GM21447 (cell line): ENCODE measurements at regions not wholly inside any gene's neighbourhood (a gene's known extent, or its start where the extent isn't known, plus 50 kb on each side); places are given as distances from the start of the nearest gene placed in this dataset.
"Not testable (repeated sequence)": the region's sequence is repeated elsewhere in the genome, so short reads cannot be mapped to it uniquely, and the experiment has no call there.

Source experiments
- ATAC-seq: cut with Tn5 transposase; IDR thresholded peaks from one replicate; pipeline ENCODE4 v1.9.1; 2021; ENCODE audit not compliant: unreplicated experiment

DNA sequence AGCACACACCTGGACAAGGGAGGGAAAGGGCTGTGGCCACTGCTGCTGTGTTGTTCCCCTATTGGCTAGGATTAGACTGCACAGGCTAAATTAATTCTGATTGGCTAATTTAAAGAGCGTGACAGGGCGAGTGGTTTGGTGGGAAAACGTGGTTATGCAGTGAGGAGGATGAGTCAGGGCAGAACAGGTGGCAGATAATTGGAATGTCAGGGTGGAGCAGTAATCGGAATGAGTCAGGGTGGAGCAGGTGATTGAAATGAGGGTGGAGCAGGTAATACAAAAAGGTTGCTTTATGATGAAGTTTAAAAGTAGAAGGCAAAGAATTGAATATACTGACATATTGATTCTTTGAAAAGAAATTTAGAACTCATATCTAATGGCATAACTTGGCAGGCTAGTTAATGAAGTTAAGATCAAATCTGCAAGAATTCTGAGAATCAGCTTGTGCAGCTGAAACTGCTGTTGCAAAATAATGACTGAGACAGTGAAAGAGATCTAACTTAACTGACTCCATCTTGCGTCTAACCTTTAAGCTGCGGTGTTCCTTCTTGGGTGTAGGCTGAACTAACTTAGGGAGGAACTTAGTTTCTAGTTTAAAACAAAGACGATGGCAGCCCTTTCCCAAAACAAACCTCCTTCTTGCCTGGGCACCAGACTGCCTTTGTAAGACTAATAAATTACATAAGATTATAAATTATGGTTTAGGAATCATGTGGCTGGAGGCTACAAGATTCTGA, 174.3 kb downstream of the UTP18 start:
- ATAC-seq, result no peak

DNA sequence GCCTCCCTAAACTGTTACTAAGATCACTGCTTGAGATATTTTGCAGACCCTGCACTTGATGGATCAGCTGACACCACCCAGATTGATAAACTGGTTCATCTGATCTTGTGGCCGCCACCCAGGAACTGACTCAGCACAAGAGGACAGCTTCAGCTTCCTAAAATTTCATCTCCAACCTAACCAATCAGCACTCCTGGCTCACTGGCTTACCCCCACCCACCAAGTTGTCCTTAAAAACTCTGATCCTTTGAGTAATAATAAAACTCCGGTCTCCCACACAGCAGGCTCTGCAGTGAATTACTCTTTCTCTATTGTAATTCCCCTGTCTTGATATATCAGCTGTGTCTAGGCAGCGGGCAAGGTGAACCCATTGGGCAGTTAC, 174.8 kb downstream of the UTP18 start:
- ATAC-seq, result no peak

DNA sequence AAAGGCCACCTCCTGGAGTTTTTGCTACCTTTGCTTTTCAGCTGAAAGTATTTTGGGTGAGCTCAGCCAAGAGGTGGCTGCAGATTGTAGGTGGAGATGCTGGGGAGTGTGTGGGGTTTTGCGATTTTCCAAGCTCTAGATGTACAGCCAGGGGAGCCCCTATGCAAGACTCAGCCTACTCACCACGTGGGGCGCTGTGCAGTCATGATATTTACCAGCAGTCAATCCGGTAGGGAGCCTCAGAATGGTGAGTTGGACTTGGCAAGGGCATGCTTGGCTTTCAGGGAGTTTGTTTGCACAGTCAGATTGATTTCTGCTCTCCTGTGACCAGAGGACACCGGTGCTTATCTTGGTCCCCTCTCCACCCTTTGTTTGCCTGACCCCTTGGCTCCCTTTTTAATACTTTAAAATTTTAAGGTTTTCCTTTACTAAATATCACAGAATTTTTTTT, 175.3 kb downstream of the UTP18 start:
- ATAC-seq, result peak; percentile 65

DNA sequence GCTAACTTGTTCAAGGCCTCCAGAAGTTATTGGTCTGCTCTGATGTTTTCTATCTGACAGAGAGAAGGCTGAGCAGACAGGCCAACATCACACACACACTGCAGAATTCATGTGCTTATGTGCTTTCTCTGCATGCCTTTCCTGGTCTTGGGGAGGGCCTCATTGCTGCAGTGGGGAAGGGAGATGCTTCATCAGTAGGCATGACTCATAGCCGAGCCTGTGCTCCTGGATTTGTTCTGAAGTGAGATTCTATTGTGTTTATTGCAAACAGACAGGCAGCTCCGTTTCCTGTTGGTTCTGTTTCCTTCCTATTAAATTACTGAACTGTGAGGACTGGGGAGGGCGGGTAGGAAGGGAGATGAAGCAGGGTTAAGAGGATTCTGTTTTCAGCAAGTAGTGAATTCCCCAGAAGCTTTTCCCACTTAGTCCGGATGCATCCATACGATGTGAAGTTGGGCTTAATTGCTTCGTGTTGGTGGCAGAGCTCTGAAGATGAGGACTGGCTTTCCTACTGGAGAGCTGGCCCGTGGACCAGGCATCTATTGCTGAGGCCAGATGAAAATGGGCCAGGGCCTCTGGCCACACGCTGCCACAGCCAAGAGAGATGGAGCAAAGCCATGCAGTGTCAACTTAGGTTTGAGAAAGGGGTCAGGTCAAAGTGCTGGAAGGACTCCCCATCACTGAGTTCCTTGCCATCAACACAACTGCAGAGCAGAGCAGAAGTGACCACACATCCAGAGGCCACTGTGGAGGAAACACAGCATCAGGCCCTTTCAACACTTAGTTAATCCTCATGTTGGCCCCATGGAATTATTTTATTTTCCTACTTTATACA, 179.3 kb downstream of the UTP18 start:
- no peak for ATAC-seq

DNA sequence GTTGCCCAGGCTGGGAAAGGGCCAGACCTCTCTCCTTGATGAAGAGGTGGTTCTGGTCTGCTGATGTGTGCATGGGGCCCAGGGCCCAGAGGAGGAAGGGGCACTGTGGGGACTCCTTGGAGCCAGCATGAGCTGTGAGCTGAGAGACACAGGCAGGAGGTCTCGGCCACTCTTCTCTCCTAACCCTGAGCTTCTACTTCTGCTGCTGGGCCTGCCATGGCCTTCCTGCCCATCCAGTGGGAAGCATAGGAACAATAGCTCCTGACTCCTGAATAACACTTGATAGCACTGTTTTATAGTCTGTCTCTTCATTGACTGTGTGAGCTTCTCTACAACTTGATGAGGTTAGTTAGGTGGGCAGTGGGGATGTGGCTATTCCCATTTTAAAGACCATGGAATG, 181.1 kb downstream of the UTP18 start:
- ATAC-seq, result no peak

DNA sequence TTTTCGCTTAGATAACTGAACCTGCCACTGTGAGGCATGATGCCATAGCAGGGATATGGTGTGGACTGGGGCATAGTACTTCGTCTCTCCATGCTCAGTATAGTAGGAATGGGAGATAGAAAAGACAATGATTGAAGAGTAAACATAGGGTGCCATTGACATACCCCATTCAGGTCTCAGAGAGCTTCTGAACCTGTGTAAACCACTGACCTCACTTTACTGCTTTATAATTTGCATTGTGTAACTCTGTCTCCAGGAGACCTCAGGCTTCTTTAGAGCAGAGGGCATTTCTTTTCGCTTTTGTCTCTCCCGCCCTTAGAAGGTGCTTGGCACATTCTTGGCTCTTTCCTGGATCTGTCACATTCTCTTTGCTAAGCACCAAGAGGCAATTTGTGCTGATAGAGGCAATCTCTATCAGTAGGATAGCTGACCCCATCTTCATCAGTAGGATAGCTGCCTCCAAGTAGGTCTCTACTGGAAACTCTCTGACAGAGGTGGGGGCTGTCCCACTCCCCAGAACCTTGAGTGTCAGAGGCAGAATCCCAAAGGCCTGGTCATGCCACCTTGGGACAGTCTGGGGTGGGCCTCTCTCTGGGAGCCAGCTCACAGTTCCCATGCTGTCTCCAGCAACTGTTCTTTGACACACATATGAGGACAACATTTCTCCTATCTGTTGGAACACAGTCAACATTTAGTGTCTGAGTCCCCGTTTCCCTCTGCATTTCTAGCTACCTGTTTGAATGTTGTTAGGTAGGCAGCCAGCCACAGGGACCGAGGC, 181.9 kb downstream of the UTP18 start:
- ATAC-seq, result no peak

DNA sequence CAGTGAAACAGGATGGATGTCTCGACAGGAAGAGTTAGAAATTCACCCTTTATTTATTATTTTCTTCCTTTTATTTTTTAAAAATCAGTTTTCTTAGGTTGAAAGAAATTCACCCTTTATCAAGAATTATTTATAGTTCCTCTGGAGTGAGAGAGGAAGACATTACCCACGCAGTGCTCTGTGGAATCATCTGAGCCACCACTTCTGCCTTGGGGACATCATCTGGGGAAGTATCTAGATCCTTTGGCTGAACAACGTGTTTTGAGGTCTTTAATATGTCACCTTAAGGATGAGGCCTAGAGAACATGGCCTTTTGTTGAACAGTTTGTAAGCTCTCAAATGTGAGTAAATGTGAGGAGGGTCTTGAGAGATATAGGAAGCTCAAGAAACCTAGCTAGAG, 183.3 kb downstream of the UTP18 start:
- ATAC-seq, result no peak

DNA sequence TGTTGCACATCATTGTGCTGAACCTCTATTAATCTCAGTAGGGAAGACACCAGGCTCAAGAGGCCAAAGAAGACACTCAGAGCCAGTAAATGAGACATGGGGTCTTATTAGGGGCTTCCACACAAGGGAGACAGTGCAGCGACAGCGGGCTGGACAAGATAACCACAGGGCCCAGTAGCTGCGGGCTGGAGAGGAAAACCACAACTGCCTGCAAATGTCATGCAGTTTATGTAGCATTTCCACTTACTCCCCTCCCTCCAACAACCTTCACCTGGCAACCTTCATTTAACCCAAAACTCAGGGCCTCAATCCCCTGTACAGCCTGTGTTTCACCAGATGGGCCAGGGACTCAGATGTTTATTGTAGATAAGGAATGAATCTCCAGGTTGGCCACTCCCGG, 185.6 kb downstream of the UTP18 start:
- no peak for ATAC-seq

DNA sequence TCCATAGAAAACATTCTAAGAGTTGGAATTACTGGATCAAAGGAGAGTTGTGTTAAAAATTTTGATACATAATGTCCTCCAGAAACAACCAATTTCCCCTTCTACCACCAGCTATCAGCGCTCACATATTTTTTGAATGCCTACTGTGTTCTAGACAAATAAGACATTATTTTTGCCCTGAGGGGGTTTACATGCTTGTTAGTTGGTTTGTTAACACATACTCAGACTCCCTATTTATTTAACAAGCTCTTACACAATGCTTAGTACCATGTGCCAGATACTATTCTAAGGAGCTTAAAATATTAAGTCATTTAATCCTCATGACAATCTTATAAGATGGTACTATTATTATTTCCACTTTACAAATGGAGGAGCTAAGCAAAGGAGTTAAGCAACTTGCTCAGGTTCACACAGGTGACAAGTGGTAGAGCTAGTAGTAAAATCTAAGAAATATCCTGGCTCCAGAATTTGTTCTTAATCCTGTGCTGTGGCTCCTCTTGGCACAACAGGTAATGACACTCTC, 194.2 kb downstream of the UTP18 start:
- ATAC-seq, result no peak

DNA sequence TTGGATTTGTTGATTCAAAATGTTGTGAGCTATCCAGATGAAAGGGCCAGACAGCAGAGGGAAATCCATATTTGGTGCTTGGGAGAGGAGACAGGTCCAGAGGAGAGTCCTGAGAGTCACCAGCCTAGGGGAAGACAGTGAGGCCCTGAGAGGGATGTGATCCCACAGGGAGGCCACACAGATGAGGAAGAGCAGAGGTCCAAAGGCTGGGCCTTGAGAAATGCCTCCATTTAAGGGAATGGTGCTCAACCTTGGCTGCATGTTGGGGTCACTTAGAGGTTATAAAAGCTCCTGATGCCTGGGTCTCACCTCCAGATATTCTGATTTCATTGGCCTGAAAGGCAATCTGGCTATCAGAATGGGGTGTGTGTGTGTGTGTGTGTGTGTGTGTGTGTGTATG, 194.9 kb downstream of the UTP18 start:
- ATAC-seq, result no peak

DNA sequence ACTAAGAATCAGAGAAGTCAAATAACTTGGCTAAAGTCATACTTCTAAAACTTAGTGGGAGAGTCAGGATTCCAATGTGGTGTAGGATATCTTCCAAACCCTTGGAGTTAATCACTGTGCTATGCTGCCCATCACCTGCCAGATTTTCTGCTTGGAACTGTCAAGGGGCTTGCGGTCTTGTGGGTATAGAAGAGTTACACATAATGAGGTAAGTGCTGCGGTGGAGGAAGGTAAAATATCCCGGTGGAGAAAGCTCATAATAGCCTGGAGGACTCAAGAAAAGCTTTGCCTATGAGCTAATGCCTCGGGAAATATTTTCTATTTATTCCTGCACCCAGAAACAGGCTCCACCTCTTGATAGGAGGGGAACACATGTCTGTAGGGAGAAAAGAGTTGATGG, 195.6 kb downstream of the UTP18 start:
- ATAC-seq, result no peak

DNA sequence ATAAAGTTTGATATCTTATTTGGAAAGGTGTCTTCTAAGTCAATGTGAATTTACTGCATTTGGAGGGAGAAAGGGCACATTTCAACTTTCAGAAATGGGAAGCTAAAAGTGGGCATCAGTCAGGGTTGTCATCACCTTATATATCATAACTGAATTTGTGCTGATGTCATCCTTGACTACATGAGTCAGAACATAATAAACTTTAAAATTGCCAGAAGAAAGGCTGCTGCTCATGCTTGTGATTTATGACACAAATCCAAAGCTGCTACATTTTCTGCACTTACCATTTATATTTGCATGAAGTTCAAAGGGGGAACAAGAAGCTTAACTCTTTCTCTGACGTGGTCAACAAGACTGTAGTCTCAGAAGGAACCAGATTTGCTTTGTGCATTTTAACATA, 196.6 kb downstream of the UTP18 start:
- ATAC-seq, result no peak

DNA sequence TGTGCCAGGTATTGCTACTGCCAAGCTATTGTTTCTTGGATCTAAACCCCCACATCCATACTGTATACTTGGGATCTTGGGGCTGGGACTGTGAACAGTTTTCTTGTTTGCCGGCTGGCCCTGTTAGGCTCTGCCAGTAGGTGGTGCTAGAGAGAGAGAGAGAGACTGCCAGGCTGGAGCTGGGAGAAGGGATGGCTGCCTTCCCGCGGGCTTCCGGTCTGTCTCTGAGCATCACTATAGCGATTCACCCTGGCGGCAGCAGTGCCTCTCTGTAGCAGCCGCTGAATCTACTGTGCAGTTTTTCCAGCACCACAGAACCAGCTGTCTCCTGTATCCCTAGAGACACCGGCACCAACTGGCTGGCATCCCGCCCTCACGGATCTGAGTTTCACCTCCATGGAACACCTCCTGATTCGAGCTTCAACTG, 201.2 kb downstream of the UTP18 start:
- peak; percentile 87 for ATAC-seq

DNA sequence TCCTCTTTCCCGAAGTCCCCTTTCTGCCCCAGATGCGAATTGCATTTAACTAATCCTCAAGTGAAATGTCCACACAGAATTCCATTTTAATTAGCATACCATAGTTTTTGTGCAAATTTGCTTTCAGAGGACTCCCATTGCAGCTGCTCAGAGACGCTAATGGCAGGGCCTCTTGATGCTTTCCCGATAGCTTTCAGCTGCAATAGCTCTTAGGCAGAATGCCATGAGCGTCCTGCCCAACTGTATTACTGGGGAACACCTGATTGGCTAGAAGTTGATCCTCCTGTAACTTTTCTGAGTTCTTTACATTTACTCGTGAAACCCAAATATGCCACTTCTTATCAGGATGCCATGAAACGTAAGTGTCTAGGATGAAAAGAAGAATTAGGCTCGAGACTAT, 203.0 kb downstream of the UTP18 start:
- no peak for ATAC-seq

DNA sequence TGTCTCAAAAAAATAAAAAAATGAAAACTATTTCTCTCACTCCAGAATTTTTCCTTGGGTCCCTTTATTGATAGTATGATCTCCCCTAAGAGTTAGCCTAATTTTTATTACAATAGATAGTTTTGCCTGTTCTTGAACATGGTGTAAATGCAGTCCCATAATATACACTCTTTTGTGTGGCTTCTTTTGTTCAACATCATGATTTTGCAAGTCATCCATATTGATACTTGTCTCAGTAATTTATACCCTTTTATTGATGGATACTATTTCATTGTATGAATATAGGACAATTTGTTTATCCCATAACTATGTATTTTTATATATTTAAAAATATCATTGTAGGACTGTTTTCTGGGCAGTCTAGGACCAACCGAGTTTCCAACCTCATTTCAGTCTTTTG, 207.0 kb downstream of the UTP18 start:
- no peak for ATAC-seq

DNA sequence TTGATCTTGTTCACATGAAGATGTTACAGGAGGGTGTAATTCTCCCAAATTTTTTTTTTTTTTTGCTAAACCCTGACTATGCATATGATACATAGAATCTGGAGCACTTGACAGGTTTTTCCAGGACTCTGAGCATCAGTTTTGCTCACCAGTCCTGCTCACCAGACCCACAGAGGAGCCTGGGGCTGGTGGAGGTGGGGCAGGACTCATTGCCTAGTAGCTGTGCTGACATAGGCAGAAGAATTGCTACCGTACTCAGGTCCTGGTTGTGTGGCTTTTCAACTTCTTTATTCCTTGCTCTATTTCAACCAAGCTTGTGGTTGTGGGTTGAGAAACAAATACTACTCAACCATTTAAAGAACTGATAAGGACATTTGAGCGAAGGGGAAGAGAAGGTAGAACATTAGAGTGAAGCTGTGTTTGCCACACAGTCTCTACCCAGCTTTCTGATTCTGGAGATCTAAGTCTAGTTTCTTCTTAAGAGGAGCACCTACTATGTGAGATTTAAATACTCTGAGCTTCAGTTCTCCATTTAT, 212.4 kb downstream of the UTP18 start:
- ATAC-seq, result no peak

DNA sequence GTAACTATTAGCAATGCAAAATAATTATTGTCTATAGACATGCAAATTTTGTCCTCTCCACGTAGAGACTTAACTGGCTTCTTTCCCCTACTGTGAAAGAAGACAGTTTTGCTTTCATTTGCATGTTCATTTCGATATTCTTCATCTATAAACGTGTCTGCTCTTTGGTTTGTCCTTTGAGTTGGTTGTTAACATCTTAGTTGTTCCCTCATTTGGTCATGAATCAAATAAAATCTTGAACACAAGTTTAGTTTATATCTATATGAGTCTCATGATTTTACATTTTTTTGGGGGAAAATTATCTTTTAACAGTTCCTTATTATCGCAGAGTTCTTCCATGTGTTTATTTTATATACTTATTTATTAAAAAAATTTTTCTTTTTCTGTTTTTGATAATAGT, 214.4 kb downstream of the UTP18 start:
- ATAC-seq, result no peak

DNA sequence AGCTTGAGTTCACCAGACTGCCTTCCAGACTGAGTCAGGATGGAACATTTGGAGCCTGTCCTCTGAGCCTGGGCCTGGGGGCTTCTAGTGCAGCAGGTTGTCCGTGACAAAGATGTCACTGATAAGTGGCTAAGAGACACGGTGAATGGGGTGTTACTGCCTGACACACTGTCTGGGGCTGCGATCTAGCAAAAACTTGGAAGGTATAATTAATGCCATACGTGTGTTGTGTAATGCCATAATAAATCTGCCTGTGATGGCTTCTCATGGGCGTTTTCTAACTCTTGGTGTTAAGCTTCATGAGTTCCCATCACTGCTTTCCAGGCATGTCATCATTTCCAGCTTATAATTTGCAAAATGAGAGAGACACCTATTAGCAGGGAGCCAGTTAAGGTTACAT, 215.4 kb downstream of the UTP18 start:
- no peak for ATAC-seq

DNA sequence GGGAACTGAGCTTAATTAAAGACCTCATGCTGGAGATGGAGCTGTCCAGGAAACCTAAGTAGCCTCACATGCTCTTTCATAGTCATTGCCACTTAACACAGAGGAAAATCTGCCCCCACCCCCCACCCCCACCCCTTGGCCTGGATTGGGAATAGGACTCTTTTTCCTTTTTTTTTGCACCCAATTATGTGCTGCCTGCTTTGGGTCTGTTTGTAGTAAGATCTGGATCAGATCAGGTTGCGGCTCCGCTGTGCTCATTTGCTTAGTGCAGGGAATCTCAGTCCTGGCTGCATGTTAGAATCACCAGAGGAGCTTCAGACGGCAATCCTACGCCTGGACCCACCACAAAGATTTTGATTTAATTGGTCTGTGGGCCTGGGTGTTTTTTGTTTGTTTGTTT, 219.0 kb downstream of the UTP18 start:
- ATAC-seq, result no peak

DNA sequence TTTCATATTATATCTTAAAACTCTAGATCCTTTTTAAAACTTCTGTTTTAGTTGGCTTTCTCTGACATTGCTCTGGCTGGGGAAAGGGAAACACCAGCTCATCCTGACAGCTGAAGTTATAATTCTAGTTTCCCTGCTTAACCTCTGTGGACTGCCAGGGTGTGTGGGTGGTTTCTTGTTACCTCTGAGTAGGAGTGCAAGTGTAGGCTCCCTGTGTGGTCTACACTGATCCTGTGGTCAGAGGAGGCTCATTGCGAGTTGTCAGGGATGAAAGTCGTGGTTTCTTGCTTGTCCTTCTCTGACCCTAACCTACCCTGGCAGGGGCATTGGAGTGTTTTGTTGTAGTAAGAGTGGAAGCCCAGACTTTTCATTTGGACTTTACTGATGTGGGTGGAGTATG, 221.0 kb downstream of the UTP18 start:
- no peak for ATAC-seq

DNA sequence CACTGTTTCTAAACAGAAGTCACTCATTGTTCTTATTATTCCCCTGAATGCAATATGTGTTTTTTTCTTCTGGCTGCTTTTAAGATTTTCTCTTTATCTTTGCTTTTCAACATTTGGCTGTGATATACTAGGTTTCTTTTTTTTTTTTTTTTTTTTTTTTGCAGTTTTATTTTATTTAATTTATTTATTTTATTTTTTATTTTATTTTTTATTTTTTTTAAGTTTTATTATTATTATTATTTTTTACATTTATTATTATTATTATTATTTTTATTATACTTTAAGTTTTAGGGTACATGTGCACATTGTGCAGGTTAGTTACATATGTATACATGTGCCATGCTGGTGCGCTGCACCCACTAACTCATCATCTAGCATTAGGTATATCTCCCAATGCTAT, 221.9 kb downstream of the UTP18 start:
- not testable (repeated sequence) for ATAC-seq
